SU-DHL-6 (cell line): ENCODE measurements at regions not wholly inside any gene's neighbourhood (a gene's known extent, or its start where the extent isn't known, plus 50 kb on each side); places are given as distances from the start of the nearest gene placed in this dataset.

Source experiments
- EZH2phosphoT487 ChIP-seq: fragments of 200-600 bp; sonication (generic), shearing (Covaris generic); conservative IDR thresholded peaks from 2 replicates; pipeline ENCODE4 v1.6.1; 2018; ENCODE audit warnings: mild to moderate bottlenecking, antibody characterized with exemption, low read length, moderate library complexity, mixed read lengths
- TF ChIP-seq, protein P1 (sequence below): fragments of 200-600 bp; sonication (generic); IDR thresholded peaks from one replicate; pipeline ENCODE4 v1.5.1; 2017; ENCODE audit warnings: antibody characterized with exemption, mild to moderate bottlenecking, low read length, moderate library complexity; ENCODE audit not compliant: insufficient read depth, poor library complexity, severe bottlenecking

GRCh38 chr2:220560192-220560591 lies 932.8 kb downstream of the SLC4A3 start:
- TF ChIP-seq, protein P1, sequence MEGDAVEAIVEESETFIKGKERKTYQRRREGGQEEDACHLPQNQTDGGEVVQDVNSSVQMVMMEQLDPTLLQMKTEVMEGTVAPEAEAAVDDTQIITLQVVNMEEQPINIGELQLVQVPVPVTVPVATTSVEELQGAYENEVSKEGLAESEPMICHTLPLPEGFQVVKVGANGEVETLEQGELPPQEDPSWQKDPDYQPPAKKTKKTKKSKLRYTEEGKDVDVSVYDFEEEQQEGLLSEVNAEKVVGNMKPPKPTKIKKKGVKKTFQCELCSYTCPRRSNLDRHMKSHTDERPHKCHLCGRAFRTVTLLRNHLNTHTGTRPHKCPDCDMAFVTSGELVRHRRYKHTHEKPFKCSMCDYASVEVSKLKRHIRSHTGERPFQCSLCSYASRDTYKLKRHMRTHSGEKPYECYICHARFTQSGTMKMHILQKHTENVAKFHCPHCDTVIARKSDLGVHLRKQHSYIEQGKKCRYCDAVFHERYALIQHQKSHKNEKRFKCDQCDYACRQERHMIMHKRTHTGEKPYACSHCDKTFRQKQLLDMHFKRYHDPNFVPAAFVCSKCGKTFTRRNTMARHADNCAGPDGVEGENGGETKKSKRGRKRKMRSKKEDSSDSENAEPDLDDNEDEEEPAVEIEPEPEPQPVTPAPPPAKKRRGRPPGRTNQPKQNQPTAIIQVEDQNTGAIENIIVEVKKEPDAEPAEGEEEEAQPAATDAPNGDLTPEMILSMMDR, result no peak
- TF ChIP-seq EZH2phosphoT487, result no peak
